ENCODE measurements at regions not wholly inside any gene's neighbourhood (a gene's known extent, or its start where the extent isn't known, plus 50 kb on each side); places are given as distances from the start of the nearest gene placed in this dataset.
"Not testable (repeated sequence)": the region's sequence is repeated elsewhere in the genome, so short reads cannot be mapped to it uniquely, and the experiment has no call there.

GRCh38 chr10:36026081-36026480 is 384.0 kb upstream of the FZD8 start:
- DNase-seq = peak; percentile 27

GRCh38 chr10:36023939-36024338 is 381.8 kb upstream of the FZD8 start:
- DNase-seq = peak; percentile 90

GRCh38 chr10:36021096-36021495 is 379.0 kb upstream of the FZD8 start:
- DNase-seq = no peak

GRCh38 chr10:36019749-36020148 is 377.7 kb upstream of the FZD8 start:
- no peak for DNase-seq

GRCh38 chr10:36018996-36019395 is 376.9 kb upstream of the FZD8 start:
- DNase-seq = no peak

GRCh38 chr10:36017137-36017536 is 375.0 kb upstream of the FZD8 start:
- DNase-seq = no peak

GRCh38 chr10:36007369-36007768 is 365.3 kb upstream of the FZD8 start:
- DNase-seq = no peak

- no peak for DNase-seq
Measured at GRCh38 chr10:36003688-36004087, 361.6 kb upstream of the FZD8 start.

- DNase-seq = no peak
Measured at GRCh38 chr10:36003031-36003600, 361.0 kb upstream of the FZD8 start.

GRCh38 chr10:36002445-36002844 is 360.3 kb upstream of the FZD8 start:
- no peak for DNase-seq

GRCh38 chr10:36000754-36001153 is 358.7 kb upstream of the FZD8 start:
- DNase-seq = not testable (repeated sequence)

GRCh38 chr10:35998026-35998425 is 355.9 kb upstream of the FZD8 start:
- DNase-seq = no peak

GRCh38 chr10:35995485-35995884 is 353.4 kb upstream of the FZD8 start:
- DNase-seq = no peak

- DNase-seq = no peak
Measured at GRCh38 chr10:35993591-35994515, 351.8 kb upstream of the FZD8 start.

GRCh38 chr10:35992107-35992506 is 350.0 kb upstream of the FZD8 start:
- DNase-seq = no peak

- no peak for DNase-seq
Measured at GRCh38 chr10:35986756-35987502, 344.8 kb upstream of the FZD8 start.

- no peak for DNase-seq
Measured at GRCh38 chr10:35979116-35979515, 337.0 kb upstream of the FZD8 start.

- not testable (repeated sequence) for DNase-seq
Measured at GRCh38 chr10:35973912-35974591, 332.0 kb upstream of the FZD8 start.

GRCh38 chr10:35972275-35972674 is 330.2 kb upstream of the FZD8 start:
- no peak for DNase-seq

GRCh38 chr10:35971397-35971796 is 329.3 kb upstream of the FZD8 start:
- no peak for DNase-seq

GRCh38 chr10:35963685-35964084 is 321.6 kb upstream of the FZD8 start:
- DNase-seq = no peak

GRCh38 chr10:35961501-35961900 is 319.4 kb upstream of the FZD8 start:
- peak; percentile 43 for DNase-seq

GRCh38 chr10:35959252-35959651 is 317.2 kb upstream of the FZD8 start:
- peak; percentile 3 for DNase-seq
